ENCODE measurements at regions not wholly inside any gene's neighbourhood (a gene's known extent, or its start where the extent isn't known, plus 50 kb on each side); places are given as distances from the start of the nearest gene placed in this dataset.

DNA sequence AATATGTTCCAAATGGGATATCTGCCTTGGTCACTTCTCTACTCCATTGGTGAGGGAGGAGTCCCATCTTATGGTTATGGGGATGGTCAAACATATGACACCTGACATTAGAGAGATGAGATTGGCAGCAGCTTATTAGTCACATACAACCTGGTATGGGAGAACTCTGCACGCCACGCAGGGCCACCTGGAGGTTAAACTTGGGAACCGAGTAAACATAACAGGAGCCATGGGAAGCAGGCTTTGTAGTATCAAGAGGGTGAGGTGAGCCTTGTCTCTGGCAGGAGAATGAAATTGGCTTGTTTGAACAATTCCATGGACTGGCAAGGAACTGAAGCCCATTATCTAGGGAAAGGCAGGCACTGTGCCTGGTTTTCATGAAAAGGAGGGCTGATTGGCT lies 238.7 kb upstream of the ELAC2 start:
- no peak overlapping the region for H3K27ac ChIP-seq
- H3K9me3 ChIP-seq = no peaks in the 10 kb centered on the region
- H3K36me3 ChIP-seq = no peaks in the 10 kb centered on the region
- H3K4me1 ChIP-seq (ENCODE audit: insufficient read depth) = no peaks in the 10 kb centered on the region
- no peak overlapping the region for H3K4me3 ChIP-seq
- no peak for DNase-seq
- 82 to 89% (median 83%) methylated on average over 3 of the region's 3 CpGs for whole genome bisulfite sequencing, 3 donors
- H3K27me3 ChIP-seq = no peaks in the 10 kb centered on the region
- no peak for TF ChIP-seq EP300 (IDR thresholded peaks at IDR 0.05)
- TF ChIP-seq, protein P1, sequence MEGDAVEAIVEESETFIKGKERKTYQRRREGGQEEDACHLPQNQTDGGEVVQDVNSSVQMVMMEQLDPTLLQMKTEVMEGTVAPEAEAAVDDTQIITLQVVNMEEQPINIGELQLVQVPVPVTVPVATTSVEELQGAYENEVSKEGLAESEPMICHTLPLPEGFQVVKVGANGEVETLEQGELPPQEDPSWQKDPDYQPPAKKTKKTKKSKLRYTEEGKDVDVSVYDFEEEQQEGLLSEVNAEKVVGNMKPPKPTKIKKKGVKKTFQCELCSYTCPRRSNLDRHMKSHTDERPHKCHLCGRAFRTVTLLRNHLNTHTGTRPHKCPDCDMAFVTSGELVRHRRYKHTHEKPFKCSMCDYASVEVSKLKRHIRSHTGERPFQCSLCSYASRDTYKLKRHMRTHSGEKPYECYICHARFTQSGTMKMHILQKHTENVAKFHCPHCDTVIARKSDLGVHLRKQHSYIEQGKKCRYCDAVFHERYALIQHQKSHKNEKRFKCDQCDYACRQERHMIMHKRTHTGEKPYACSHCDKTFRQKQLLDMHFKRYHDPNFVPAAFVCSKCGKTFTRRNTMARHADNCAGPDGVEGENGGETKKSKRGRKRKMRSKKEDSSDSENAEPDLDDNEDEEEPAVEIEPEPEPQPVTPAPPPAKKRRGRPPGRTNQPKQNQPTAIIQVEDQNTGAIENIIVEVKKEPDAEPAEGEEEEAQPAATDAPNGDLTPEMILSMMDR (IDR thresholded peaks at IDR 0.05) = no peak
- no peak for TF ChIP-seq POLR2A (IDR thresholded peaks at IDR 0.05)
- intact Hi-C loops (cut with DNase I) = no loop called here

GRCh38 chr17:13253733-13254410 lies 236.0 kb upstream of the ELAC2 start:
- intact Hi-C loops (cut with DNase I) = no loop called here
- H3K9me3 ChIP-seq = no peaks in the 10 kb centered on the region

DNA sequence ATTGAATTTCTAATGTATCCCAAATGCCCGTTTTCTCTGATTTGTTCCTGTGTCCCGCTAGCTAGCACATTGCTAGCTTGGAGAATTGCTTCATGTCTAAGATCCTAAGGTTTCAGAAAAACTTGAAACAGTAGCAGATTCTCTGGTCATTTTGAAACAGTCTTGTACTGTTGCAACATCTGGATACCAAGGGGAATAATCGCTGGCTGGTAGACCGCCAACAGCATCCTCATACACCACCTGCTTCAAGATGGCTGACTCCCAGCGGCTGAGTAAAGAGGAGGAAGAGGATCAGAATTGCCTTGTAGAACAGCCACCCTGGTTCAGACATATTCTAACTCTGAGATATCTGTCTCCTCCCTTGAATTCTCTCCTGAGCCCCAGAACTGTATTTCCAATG lies 226.7 kb upstream of the ELAC2 start:
- TF ChIP-seq EP300 (IDR thresholded peaks at IDR 0.05) (no peak), POLR2A (IDR thresholded peaks at IDR 0.05) (no peak)
- TF ChIP-seq, protein P1 (IDR thresholded peaks at IDR 0.05) = no peak
- DNase-seq = no peak
- 88 to 92% (median 90%) methylated on average over 5 of the region's 5 CpGs for WGBS, 3 donors

More at GRCh38 chr17:13253733-13254410, 236.0 kb upstream of the ELAC2 start:
- no peak overlapping the region for H3K4me3 ChIP-seq
- no peaks in the 10 kb centered on the region for H3K36me3 ChIP-seq
- H3K27ac ChIP-seq = no peak overlapping the region
- H3K4me1 ChIP-seq (ENCODE audit: insufficient read depth) = no peaks in the 10 kb centered on the region
- no peaks in the 10 kb centered on the region for H3K27me3 ChIP-seq
- WGBS, 3 donors = 76 to 82% (median 81%) methylated on average over 3 of the region's 3 CpGs
- TF ChIP-seq POLR2A (IDR thresholded peaks at IDR 0.05) = no peak
- no peak for TF ChIP-seq EP300 (IDR thresholded peaks at IDR 0.05)
- TF ChIP-seq, protein P1 (IDR thresholded peaks at IDR 0.05) = no peak
- DNase-seq = no peak

DNA sequence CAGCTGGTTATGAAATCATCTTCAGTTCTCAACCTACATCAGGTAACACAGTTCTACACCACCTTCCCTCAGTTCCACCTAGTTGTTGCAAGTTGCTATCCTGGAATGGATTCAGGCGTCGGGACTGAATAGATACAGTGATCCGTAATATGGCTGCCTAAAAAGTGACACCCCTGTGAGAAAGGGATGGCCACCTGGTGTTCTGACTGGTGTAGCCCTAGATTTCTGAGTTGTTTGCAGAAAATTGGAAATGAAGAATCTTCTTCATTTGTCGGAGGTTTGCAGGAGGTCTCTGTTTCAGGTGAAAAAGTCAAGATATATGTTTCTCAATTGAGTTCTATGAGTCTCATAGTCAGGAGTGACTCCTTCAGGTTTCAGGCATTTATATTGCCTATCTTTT lies 225.8 kb upstream of the ELAC2 start:
- H3K27ac ChIP-seq = no peak overlapping the region
- WGBS, 3 donors = 94 to 96% (median 95%) methylated on average over 4 of the region's 4 CpGs
- DNase-seq = no peak
- intact Hi-C loops (cut with DNase I) = no loop called here
- H3K4me3 ChIP-seq = no peak overlapping the region
- H3K36me3 ChIP-seq = no peaks in the 10 kb centered on the region
- no peaks in the 10 kb centered on the region for H3K27me3 ChIP-seq
- no peaks in the 10 kb centered on the region for H3K4me1 ChIP-seq (ENCODE audit: insufficient read depth)
- no peaks in the 10 kb centered on the region for H3K9me3 ChIP-seq
- TF ChIP-seq, protein P1 (IDR thresholded peaks at IDR 0.05) = no peak
- TF ChIP-seq POLR2A (IDR thresholded peaks at IDR 0.05) = no peak

More for the DNA sequence above, 226.7 kb upstream of the ELAC2 start:
- H3K9me3 ChIP-seq = no peaks in the 10 kb centered on the region
- no peak overlapping the region for H3K27ac ChIP-seq
- no peaks in the 10 kb centered on the region for H3K27me3 ChIP-seq
- H3K36me3 ChIP-seq = no peaks in the 10 kb centered on the region
- intact Hi-C loops (cut with DNase I) = no loop called here
- H3K4me3 ChIP-seq = no peak overlapping the region
- no peaks in the 10 kb centered on the region for H3K4me1 ChIP-seq (ENCODE audit: insufficient read depth)
